Astrocyte (in vitro differentiated cells and primary cell): ENCODE measurements at regions not wholly inside any gene's neighbourhood (a gene's known extent, or its start where the extent isn't known, plus 50 kb on each side); places are given as distances from the start of the nearest gene placed in this dataset.

Experiments used
- DNase-seq: peaks from one replicate; pipeline ENCODE4 v3.0.0-alpha.2; 2010; ENCODE audit warnings: low read depth
- FAIRE-seq: peaks from 2 replicates; lab custom pipeline; 2011; peaks lifted over from hg19 to GRCh38; lab: Jason Lieb, UNC
- H2AFZ ChIP-seq: 2 replicates; pipeline ENCODE4 v1.6.0; 2012; ENCODE audit warnings: low read depth, low read length, inconsistent platforms
- H3K27ac ChIP-seq: 2 replicates; pipeline ENCODE4 v1.5.1; 2011; ENCODE audit warnings: low read depth, low read length, inconsistent platforms
- H3K27me3 ChIP-seq: 2 replicates; pipeline ENCODE4 v1.6.0; 2011; ENCODE audit warnings: low read length, inconsistent platforms; ENCODE audit not compliant: insufficient read depth
- H3K36me3 ChIP-seq: 2 replicates; pipeline ENCODE4 v1.5.1; 2011; ENCODE audit warnings: low read length, inconsistent platforms; ENCODE audit not compliant: insufficient read depth
- H3K4me1 ChIP-seq: 2 replicates; pipeline ENCODE4 v1.5.1; 2011; ENCODE audit warnings: low read length, inconsistent platforms; ENCODE audit not compliant: insufficient read depth
- H3K4me2 ChIP-seq: 2 replicates; pipeline ENCODE4 v1.6.0; 2012; ENCODE audit warnings: low read length, inconsistent platforms
- H3K4me3 ChIP-seq: 2 replicates; pipeline ENCODE4 v1.5.1; 2011; ENCODE audit warnings: low read depth, mild to moderate bottlenecking, low read length, inconsistent platforms; ENCODE audit not compliant: insufficient read depth
- H3K79me2 ChIP-seq: 2 replicates; pipeline ENCODE4 v1.6.0; 2012; ENCODE audit warnings: mild to moderate bottlenecking, low read length, inconsistent platforms; ENCODE audit not compliant: insufficient read depth
- H3K9ac ChIP-seq: 2 replicates; pipeline ENCODE4 v1.6.0; 2012; ENCODE audit warnings: mild to moderate bottlenecking, low read length, inconsistent platforms
- H3K9me3 ChIP-seq: 2 replicates; pipeline ENCODE4 v1.5.1; 2012; ENCODE audit warnings: low read depth, mild to moderate bottlenecking, low read length, inconsistent platforms; ENCODE audit not compliant: insufficient read depth
- H4K20me1 ChIP-seq: 2 replicates; pipeline ENCODE4 v1.6.0; 2012; ENCODE audit warnings: low read length, inconsistent platforms; ENCODE audit not compliant: insufficient read depth
- H3K27ac Mint-ChIP-seq: one replicate; pipeline ENCODE4 v1.8.0; 2021; ENCODE audit warnings: mild to moderate bottlenecking, mixed read lengths; ENCODE audit not compliant: unreplicated experiment
- H3K27me3 Mint-ChIP-seq: one replicate; pipeline ENCODE4 v1.8.0; 2021; ENCODE audit warnings: low read depth, mixed read lengths; ENCODE audit not compliant: unreplicated experiment
- H3K36me3 Mint-ChIP-seq: one replicate; pipeline ENCODE4 v1.8.0; 2021; ENCODE audit warnings: low read depth, mixed read lengths; ENCODE audit not compliant: unreplicated experiment
- H3K4me1 Mint-ChIP-seq: one replicate; pipeline ENCODE4 v1.8.0; 2021; ENCODE audit warnings: low read depth, mixed read lengths; ENCODE audit not compliant: unreplicated experiment
- H3K4me3 Mint-ChIP-seq: one replicate; pipeline ENCODE4 v1.8.0; 2021; ENCODE audit warnings: mild to moderate bottlenecking, moderate library complexity, mixed read lengths; ENCODE audit not compliant: unreplicated experiment
- H3K9me3 Mint-ChIP-seq: one replicate; pipeline ENCODE4 v1.8.0; 2021; ENCODE audit warnings: mild to moderate bottlenecking, mixed read lengths; ENCODE audit not compliant: unreplicated experiment
- CTCF ChIP-seq: IDR thresholded peaks from 2 replicates; pipeline ENCODE4 v1.5.1; 2011; ENCODE audit warnings: low read depth, mild to moderate bottlenecking, inconsistent platforms, low read length, moderate library complexity; ENCODE audit not compliant: insufficient read depth
- EZH2 ChIP-seq: IDR thresholded peaks from 2 replicates; pipeline ENCODE4 v1.6.1; 2012; ENCODE audit warnings: mild to moderate bottlenecking, low read length, inconsistent platforms; ENCODE audit not compliant: insufficient read depth

GRCh38 chrX:121802881-121803412, 755.5 kb downstream of the GLUD2 start:
- Mint-ChIP-seq H3K4me3 (no peak overlapping the region), H3K9me3 (no peaks in the 10 kb centered on the region), H3K27ac (no peak overlapping the region), H3K36me3 (no peaks in the 10 kb centered on the region), H3K27me3 (no peaks in the 10 kb centered on the region), H3K4me1 (no peaks in the 10 kb centered on the region)
- H3K79me2 ChIP-seq, result no peaks in the 10 kb centered on the region
- H3K9ac ChIP-seq, result no peak overlapping the region
- FAIRE-seq, result no peak
- no peaks in the 10 kb centered on the region for H3K27me3 ChIP-seq
- TF ChIP-seq CTCF (no peak), EZH2 (no peak)
- H3K36me3 ChIP-seq, result no peaks in the 10 kb centered on the region
- no peaks in the 10 kb centered on the region for H4K20me1 ChIP-seq
- H3K4me1 ChIP-seq, result no peaks in the 10 kb centered on the region
- H3K9me3 ChIP-seq, result no peaks in the 10 kb centered on the region
- H3K4me3 ChIP-seq, result no peak overlapping the region
- H3K27ac ChIP-seq, result no peak overlapping the region
- no peak overlapping the region for H3K4me2 ChIP-seq
- H2AFZ ChIP-seq, result no peak overlapping the region
- DNase-seq, result no peak

- H3K4me1 ChIP-seq, result no peaks in the 10 kb centered on the region
- FAIRE-seq, result no peak
These were observed 776.0 kb downstream of the GLUD2 start for GRCh38 chrX:121823406-121823805.

More at GRCh38 chrX:121823406-121823805, 776.0 kb downstream of the GLUD2 start:
- H3K27ac ChIP-seq, result no peak overlapping the region
- no peak for DNase-seq
- H3K79me2 ChIP-seq, result no peaks in the 10 kb centered on the region
- H3K4me1 Mint-ChIP-seq, result no peaks in the 10 kb centered on the region
- H3K9me3 ChIP-seq, result no peaks in the 10 kb centered on the region
- H3K9me3 Mint-ChIP-seq, result no peaks in the 10 kb centered on the region
- no peak overlapping the region for H3K27ac Mint-ChIP-seq
- H3K27me3 ChIP-seq, result no peaks in the 10 kb centered on the region
- no peaks in the 10 kb centered on the region for H3K27me3 Mint-ChIP-seq
- no peaks in the 10 kb centered on the region for H3K36me3 ChIP-seq
- no peak overlapping the region for H3K9ac ChIP-seq
- no peak overlapping the region for H3K4me3 Mint-ChIP-seq
- H2AFZ ChIP-seq, result no peak overlapping the region
- H3K4me2 ChIP-seq, result no peak overlapping the region
- H4K20me1 ChIP-seq, result no peaks in the 10 kb centered on the region
- TF ChIP-seq CTCF, result no peak
- no peak for TF ChIP-seq EZH2
- no peaks in the 10 kb centered on the region for H3K36me3 Mint-ChIP-seq
- no peak overlapping the region for H3K4me3 ChIP-seq
